GM12874 (cell line): ENCODE measurements at regions not wholly inside any gene's neighbourhood (a gene's known extent, or its start where the extent isn't known, plus 50 kb on each side); places are given as distances from the start of the nearest gene placed in this dataset.

Source experiments
- CTCF ChIP-seq: IDR thresholded peaks from 2 replicates; pipeline ENCODE4 v1.5.1; 2011; ENCODE audit warnings: low read depth, mild to moderate bottlenecking, control low read depth, low read length, moderate library complexity; ENCODE audit not compliant: insufficient read depth

- no peak for TF ChIP-seq CTCF
Observed at GRCh38 chr15:72953306-72953705, 99.0 kb upstream of the NEO1 start.

DNA sequence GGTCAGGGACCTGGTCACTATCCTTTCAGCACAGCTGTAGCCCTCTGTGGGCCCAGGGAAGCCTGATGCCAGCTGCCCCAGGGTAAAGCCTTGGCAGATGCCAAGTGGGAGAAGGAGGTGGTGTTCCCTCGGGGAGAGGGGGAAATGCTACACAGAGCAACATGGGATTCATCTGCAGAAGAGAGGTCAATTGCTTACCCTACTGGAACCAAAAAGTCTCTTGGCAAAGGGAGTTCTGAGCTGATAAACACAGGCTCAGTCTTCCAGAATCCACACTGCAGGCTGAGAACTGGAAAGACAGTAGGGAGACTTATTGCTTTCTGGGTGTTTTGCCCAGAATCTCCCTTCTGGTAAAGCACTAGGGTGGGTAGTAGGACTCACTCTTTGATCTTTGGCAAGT lies 100.1 kb upstream of the NEO1 start:
- no peak for TF ChIP-seq CTCF

- TF ChIP-seq CTCF: no peak
Observed at GRCh38 chr15:72948662-72949061, 103.6 kb upstream of the NEO1 start.

DNA sequence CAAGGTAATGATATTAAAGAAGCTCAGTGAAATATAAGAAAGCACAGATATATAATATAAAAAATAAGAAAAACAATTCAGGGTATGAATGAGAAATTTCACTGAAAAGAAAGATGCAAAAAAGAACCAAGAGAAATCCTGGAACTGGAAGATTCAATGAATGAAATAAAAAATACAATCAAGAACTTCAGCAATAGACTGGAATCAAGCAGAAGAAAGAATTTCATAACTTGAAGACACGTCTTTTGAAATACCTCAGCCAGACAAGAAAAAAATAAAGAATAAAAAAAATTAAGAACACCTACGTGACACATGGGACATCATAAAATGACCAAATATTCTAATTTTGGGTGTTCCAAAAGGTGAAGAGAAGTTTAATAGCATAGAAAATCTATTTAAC lies 104.6 kb upstream of the NEO1 start:
- TF ChIP-seq CTCF: no peak

DNA sequence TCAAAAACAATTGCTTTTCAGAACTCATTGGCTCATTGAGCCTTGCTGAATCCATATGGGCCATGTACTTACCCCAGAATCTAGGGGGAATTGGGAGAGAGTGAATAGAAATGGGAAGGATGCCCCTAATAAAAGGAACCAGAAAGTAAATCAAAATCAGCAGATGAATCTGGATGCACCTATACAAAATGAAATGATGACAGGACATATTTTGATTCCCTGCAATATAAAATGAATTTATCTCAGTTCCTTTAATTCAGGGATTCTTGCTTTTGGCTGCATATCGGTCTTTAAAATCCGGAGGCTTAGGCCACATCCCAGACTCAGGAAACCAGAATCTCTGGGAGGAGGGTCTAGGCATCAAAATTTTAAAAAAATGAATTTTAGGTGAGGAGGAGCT lies 107.7 kb upstream of the NEO1 start:
- TF ChIP-seq CTCF: no peak

DNA sequence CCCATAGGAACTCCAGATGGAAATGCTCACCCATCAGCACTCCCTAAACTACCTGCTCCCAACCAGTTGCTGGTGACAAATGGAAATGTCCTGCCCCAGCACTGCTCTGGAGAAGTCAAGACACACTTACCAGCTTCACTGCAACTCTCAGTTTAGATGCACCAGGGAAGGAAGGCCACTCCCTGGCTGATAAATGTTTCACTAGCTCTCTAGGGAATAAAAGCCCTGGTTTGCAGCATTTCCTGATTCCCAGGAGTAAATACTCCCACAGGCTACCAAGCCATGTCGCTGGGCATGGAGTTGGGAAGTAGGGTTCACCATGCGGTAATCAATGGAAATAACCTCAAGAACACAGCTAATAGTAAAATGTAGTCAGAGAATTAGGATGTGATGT lies 112.0 kb upstream of the NEO1 start:
- TF ChIP-seq CTCF: no peak

DNA sequence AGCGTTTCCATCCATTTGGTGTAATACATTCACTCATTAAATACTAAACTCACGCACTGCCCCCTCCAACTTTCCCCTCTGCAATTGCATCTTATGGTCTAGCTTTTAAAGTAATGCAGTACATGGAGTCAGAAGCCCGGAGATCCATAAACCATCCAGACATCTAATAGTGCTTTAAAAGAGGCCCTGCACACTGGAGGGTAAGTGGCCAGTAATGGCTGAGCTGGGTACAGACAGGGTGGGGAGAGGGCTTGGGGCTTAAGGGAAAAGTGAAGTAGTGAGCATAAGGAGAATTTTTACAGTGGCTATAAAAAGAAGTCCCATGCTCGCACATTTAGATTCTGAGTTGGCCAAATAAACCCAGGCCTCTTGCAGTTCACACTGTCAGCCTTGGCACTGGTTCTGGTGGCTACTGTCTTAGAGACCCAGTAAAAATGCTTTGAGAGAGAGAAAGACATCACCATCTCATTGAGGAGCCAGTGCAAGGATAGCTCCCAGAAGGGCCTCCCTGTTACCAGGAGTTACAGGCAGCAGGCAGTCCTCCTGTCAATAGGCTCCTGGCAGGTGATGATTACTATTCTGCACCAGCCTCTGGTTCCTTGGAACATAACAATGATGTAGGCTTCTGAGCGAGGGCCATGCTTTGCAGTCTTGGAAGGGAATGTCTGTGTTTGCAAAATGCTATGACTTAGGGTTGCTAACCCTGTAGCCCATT lies 112.6 kb upstream of the NEO1 start:
- TF ChIP-seq CTCF: no peak
